GM21576 (cell line): ENCODE measurements at regions not wholly inside any gene's neighbourhood (a gene's known extent, or its start where the extent isn't known, plus 50 kb on each side); places are given as distances from the start of the nearest gene placed in this dataset.
"Not testable (repeated sequence)": the region's sequence is repeated elsewhere in the genome, so short reads cannot be mapped to it uniquely, and the experiment has no call there.

ENCODE experiments used
- ATAC-seq: cut with Tn5 transposase; IDR thresholded peaks from one replicate; pipeline ENCODE4 v1.9.1; 2021; ENCODE audit warnings: mild to moderate bottlenecking, moderate library complexity; ENCODE audit not compliant: unreplicated experiment

GRCh38 chr17:70320673-70321345 lies 151.5 kb downstream of the KCNJ2 start:
- ATAC-seq, result no peak

DNA sequence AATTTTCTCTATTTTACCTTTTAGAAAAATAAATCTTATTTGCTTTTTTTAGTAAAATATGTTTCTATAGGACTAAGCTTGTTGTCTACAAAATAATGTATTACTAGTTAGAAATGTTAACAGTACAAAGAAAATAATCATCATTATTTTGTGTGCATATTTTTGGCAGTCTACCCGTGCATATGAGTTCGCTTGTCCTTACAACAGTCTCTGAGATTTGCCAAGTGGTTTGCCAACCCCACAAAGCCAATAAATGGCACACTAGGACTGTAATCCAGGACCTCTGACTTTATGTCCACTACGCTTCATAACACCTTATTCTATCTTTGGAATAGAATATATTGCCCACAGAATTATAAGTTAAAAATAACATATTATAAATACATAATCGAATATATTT lies 152.0 kb downstream of the KCNJ2 start:
- no peak for ATAC-seq

- no peak for ATAC-seq
Measured at GRCh38 chr17:70323269-70323668, 153.9 kb downstream of the KCNJ2 start.

DNA sequence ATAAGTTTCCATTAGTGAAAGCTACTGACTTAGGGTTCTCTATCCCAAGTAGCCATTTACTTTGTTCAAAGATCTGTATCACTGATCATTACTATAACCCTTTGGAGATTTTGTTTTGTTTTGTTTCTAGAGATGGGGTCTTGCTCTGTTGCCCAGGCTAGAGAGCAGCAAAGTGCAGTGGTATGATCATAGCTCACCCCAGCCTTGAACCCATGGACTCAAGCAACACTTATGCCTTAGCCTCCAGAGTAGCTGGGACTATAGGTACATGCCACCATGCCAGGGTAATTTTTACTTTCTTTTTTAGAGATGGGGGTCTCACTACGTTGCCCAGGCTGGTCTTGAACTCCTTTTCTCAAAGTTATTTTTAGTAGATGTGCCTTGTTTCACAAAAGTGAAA lies 154.7 kb downstream of the KCNJ2 start:
- ATAC-seq, result no peak

- no peak for ATAC-seq
Measured at GRCh38 chr17:70327279-70327678, 157.9 kb downstream of the KCNJ2 start.

DNA sequence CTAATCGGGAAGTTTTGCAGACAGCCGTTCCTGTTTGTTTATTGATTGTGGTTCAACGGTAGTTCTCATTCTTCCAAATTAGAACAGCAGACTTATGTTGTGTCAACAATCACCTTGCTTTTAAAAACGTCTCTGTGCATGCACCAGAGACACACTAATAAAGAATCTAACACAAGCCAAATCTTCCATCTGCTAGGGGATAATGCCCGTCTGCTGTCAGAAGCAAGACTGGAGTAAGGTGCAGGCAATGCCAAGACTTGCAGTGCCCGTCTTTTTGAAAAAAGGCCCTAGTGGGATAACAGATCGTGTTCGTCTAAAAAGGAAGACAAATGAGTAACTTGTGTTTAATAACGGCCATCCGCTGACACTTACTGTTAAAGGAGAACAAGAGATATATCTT lies 158.4 kb downstream of the KCNJ2 start:
- ATAC-seq, result no peak

GRCh38 chr17:70329721-70330120 lies 160.4 kb downstream of the KCNJ2 start:
- no peak for ATAC-seq

- ATAC-seq, result not testable (repeated sequence)
Measured at GRCh38 chr17:70331066-70331465, 161.7 kb downstream of the KCNJ2 start.

GRCh38 chr17:70332356-70333210 lies 163.3 kb downstream of the KCNJ2 start:
- no peak for ATAC-seq

DNA sequence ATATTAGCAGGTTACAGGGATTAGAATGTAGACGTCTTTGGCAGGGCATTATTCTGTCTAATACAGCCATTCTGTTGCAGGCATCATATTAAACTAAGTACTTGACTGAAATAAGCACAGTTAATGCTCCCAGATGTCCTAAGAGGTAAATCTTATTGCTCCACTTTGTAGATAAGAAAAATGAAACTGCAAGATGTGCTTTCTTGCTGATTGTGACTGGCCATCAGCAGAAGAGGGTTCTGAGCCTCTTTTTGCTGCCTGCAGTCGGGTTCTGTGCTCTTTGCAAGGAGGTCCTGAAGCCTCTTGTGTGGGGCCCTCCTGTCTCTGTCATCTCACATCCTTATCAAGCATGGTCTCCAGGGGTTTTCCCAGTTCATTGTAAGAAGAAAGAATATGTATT lies 167.1 kb downstream of the KCNJ2 start:
- ATAC-seq, result no peak

DNA sequence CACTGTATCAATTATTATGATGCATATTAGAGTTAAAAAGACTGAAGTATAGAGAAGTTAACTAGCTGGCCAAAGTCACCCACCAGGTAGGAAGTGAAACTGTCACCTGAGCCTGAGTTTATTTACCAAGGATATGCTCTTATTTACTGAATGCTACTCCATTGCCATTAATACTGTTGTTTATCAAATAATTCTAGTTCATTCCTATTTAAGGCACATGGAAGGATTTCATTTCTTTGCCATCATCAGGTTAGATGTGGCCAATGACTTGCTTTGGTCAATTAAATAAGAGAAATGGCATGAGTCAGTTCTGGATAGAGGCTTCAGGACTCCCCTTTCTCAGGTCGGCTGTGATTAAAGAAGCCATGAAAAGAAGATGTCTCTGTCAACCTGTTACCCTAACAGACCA lies 169.6 kb downstream of the KCNJ2 start:
- no peak for ATAC-seq

GRCh38 chr17:70343114-70343513 lies 173.8 kb downstream of the KCNJ2 start:
- no peak for ATAC-seq

GRCh38 chr17:70344386-70345060 lies 175.2 kb downstream of the KCNJ2 start:
- no peak for ATAC-seq

DNA sequence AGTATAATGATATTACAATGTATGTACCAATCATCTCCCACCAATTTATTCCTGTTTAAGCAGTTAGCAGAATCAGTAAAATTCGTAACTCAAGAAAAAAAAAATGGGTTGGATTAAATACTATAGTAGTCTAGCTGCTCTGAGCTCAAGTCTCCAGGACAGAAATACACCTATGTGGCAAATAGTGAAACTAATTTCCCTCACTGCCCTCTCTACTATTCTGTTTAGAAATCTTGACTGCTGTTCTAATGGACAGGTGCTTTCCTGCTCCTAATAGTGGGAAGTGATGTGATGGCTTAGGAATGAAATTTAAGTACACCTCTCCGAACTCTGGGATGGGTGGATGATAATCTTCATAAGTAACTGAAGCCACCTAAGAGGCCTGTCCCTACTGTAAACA lies 175.7 kb downstream of the KCNJ2 start:
- ATAC-seq, result no peak

- no peak for ATAC-seq
Measured at GRCh38 chr17:70352834-70353233, 183.5 kb downstream of the KCNJ2 start.

- ATAC-seq, result no peak
Measured at GRCh38 chr17:70353408-70354092, 184.2 kb downstream of the KCNJ2 start.

GRCh38 chr17:70355185-70355584 lies 185.9 kb downstream of the KCNJ2 start:
- ATAC-seq, result no peak

DNA sequence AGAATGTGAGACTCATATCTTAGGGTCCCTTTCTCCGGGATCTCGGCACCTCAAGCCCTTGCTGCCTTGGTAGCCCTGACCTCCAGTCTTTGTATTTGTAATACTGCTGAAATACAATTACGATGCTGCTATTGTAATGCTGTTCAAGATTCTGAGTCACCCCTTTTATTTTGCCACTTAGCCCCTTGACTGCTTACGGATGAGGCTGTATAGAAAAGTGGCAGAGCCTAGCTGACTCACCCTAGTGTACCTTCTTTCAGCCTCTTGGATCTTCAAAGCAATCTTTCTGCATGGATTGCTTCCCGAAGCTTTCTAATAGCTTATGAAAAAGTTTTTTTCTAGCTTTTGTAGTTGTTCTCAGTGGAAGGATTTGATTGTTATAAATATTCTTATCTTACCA lies 187.9 kb downstream of the KCNJ2 start:
- no peak for ATAC-seq

- ATAC-seq, result peak; percentile 70
Measured at GRCh38 chr17:70365091-70365583, 195.8 kb downstream of the KCNJ2 start.

DNA sequence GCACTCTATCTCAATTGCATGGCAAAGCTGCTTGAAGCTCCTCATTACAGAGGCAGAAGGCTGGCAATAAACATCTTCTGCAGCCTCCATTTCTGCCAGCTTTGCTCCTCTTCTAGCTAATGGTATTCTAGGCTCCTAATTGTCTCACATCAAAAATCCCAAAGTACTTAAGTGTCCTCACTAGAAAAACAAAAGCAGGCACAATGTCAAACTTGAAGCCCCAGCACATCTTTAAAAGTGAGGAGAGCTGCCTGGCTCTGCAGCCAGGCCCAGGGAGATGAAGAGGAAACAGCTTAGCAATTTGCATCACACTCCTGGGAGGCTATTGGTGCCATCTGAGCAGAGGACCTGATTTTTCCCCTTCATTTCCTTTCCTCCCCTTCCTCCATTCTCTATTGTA lies 197.1 kb downstream of the KCNJ2 start:
- ATAC-seq, result no peak

DNA sequence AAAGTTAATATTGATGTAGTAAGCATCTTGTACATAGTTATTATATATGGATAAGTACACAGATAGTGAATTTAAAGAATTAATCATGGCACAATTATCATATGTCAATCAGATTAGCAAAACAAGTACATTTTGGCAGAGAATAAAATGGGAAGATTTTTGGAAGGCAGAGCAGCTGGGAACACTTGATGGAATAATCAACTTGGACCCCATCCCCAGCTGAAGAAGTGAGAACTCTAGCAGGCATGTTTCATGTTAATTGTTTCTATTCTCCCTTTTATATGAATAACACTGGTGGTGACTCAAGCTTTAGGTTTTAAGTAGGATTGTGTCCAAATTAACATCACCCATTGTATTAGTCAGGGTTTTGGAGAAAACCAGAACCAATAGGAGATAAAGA lies 198.7 kb downstream of the KCNJ2 start:
- no peak for ATAC-seq
